T-helper 17 cell (primary cell): ENCODE measurements at regions not wholly inside any gene's neighbourhood (a gene's known extent, or its start where the extent isn't known, plus 50 kb on each side); places are given as distances from the start of the nearest gene placed in this dataset.
"Not testable (repeated sequence)": the region's sequence is repeated elsewhere in the genome, so short reads cannot be mapped to it uniquely, and the experiment has no call there.

Experiments used
- ATAC-seq: fragments of 150-1000 bp; cut with Tn5 transposase; 2 replicates; pipeline ENCODE4 v1.10.0; 2021; ENCODE audit warnings: mild to moderate bottlenecking, moderate library complexity
- DNase-seq, 3 donors: peaks; one replicate each; pipeline versions ENCODE4 v3.0.0 to v3.0.0-alpha.2; 2020 to 2021
- H3K9me3 ChIP-seq: one replicate; pipeline ENCODE4 v1.7.0; 2013; ENCODE audit warnings: low read length, mild to moderate bottlenecking; ENCODE audit not compliant: control insufficient read depth, poor library complexity, severe bottlenecking
- H3K27ac Mint-ChIP-seq: one replicate; pipeline ENCODE4 v1.8.0; 2022; ENCODE audit warnings: mild to moderate bottlenecking, moderate library complexity, mixed read lengths
- H3K27me3 Mint-ChIP-seq: one replicate; pipeline ENCODE4 v1.8.0; 2022; ENCODE audit warnings: mixed read lengths
- H3K36me3 Mint-ChIP-seq: one replicate; pipeline ENCODE4 v1.8.0; 2022; ENCODE audit warnings: low read depth, mixed read lengths
- H3K4me1 Mint-ChIP-seq: one replicate; pipeline ENCODE4 v1.8.0; 2022; ENCODE audit warnings: mild to moderate bottlenecking, mixed read lengths
- H3K4me3 Mint-ChIP-seq: one replicate; pipeline ENCODE4 v1.8.0; 2022; ENCODE audit warnings: mild to moderate bottlenecking, moderate library complexity, mixed read lengths

DNA sequence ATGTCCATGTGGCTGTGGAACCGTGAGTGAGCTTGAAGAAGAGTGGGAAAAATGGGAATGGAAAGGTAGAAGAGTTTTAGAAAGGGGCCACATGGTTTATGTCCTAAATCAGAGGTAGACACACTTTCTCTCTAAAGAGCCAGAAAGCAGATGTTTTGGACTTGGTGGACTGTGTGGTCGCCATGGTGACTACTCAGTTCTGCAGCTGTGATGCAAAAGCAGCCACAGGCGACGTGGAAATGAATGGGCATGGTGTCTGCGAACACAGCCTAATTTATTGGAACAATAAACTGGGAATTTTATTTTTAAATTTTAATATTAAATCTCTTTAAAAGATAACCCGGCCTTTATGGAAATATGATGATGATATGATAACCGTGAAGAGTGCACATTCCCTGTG is 386.0 kb upstream of the FAT1 start:
- H3K27me3 Mint-ChIP-seq = no peaks in the 10 kb centered on the region
- no peaks in the 10 kb centered on the region for H3K36me3 Mint-ChIP-seq
- DNase-seq = no peak
- H3K4me3 Mint-ChIP-seq = no peak overlapping the region
- H3K9me3 ChIP-seq = no peaks in the 10 kb centered on the region
- no peak for ATAC-seq
- H3K27ac Mint-ChIP-seq = no peak overlapping the region
- H3K4me1 Mint-ChIP-seq = no peaks in the 10 kb centered on the region

DNA sequence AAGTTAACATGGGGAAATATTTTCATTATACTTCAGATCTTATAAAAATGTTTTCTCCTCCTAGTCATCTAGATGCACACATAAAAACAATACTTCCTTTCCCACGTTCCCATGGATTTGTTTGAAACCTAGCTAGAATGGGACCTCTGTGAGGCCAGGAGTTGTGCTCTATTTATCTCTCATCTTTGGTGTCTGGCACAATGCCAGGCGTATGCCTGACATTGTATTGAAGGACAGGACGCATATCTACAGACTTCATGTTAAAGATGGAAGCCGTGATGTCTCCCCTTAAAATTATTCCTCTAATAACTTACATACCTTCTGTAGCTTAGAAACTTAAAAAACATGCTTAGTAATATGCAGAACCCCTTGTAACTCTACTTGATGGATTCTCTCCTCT is 394.5 kb upstream of the FAT1 start:
- Mint-ChIP-seq H3K27ac (no peak overlapping the region), H3K4me3 (no peak overlapping the region)
- ATAC-seq = no peak

DNA sequence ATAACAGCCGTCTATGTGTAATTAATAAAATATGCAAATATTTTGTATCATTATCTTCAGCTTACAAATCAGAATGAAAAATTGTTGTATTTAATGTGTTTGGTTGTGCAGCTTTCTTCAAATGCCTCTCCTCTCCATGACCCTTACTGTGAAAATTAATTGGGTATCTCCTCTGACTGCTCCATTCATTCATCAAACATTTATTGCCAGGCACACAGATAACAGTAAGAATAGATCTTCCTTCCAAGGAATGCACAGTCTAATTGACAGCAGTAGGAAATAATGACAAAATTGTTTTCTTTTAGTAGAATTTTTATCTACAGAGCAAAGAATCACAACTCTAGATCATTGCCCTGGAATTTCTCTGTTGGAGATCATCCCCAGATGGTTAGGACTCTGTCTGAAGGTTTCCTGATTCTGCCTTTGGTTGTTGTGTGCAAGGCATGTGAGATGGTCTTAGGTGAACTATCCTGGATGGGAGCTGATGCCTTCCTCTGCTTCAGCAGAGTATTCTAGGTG is 395.0 kb upstream of the FAT1 start:
- no peaks in the 10 kb centered on the region for H3K27me3 Mint-ChIP-seq
- no peak for ATAC-seq
- no peak overlapping the region for H3K27ac Mint-ChIP-seq
- H3K36me3 Mint-ChIP-seq = no peaks in the 10 kb centered on the region
- no peak for DNase-seq
- H3K4me3 Mint-ChIP-seq = no peak overlapping the region
- no peaks in the 10 kb centered on the region for H3K4me1 Mint-ChIP-seq
- H3K9me3 ChIP-seq = no peaks in the 10 kb centered on the region

More for the DNA sequence above, 394.5 kb upstream of the FAT1 start:
- DNase-seq = no peak
- Mint-ChIP-seq H3K36me3 (no peaks in the 10 kb centered on the region), H3K4me1 (no peaks in the 10 kb centered on the region), H3K27me3 (no peaks in the 10 kb centered on the region)
- H3K9me3 ChIP-seq = no peaks in the 10 kb centered on the region

GRCh38 chr4:187124331-187124730 is 400.7 kb upstream of the FAT1 start:
- DNase-seq = no peak
- H3K9me3 ChIP-seq = no peaks in the 10 kb centered on the region
- no peak for ATAC-seq
- Mint-ChIP-seq H3K27me3 (no peaks in the 10 kb centered on the region), H3K4me3 (no peak overlapping the region), H3K36me3 (no peaks in the 10 kb centered on the region), H3K27ac (no peak overlapping the region), H3K4me1 (no peaks in the 10 kb centered on the region)

GRCh38 chr4:187125062-187125461 is 401.4 kb upstream of the FAT1 start:
- Mint-ChIP-seq H3K36me3 (no peaks in the 10 kb centered on the region), H3K27ac (no peak overlapping the region), H3K4me3 (no peak overlapping the region), H3K27me3 (no peaks in the 10 kb centered on the region), H3K4me1 (no peaks in the 10 kb centered on the region)
- DNase-seq (no peak), ATAC-seq (no peak)
- no peaks in the 10 kb centered on the region for H3K9me3 ChIP-seq

- H3K27ac Mint-ChIP-seq = no peak overlapping the region
- DNase-seq (no peak), ATAC-seq (no peak)
- H3K9me3 ChIP-seq = no peaks in the 10 kb centered on the region
- H3K36me3 Mint-ChIP-seq = no peaks in the 10 kb centered on the region
- no peak overlapping the region for H3K4me3 Mint-ChIP-seq
- H3K4me1 Mint-ChIP-seq = no peaks in the 10 kb centered on the region
- no peaks in the 10 kb centered on the region for H3K27me3 Mint-ChIP-seq
These were observed 403.8 kb upstream of the FAT1 start for GRCh38 chr4:187127456-187127855.

- no peaks in the 10 kb centered on the region for H3K9me3 ChIP-seq
- H3K36me3 Mint-ChIP-seq = no peaks in the 10 kb centered on the region
- DNase-seq (no peak), ATAC-seq (no peak)
- H3K27me3 Mint-ChIP-seq = no peaks in the 10 kb centered on the region
- no peaks in the 10 kb centered on the region for H3K4me1 Mint-ChIP-seq
- H3K27ac Mint-ChIP-seq = no peak overlapping the region
- no peak overlapping the region for H3K4me3 Mint-ChIP-seq
These were observed 404.6 kb upstream of the FAT1 start for GRCh38 chr4:187128222-187128621.

DNA sequence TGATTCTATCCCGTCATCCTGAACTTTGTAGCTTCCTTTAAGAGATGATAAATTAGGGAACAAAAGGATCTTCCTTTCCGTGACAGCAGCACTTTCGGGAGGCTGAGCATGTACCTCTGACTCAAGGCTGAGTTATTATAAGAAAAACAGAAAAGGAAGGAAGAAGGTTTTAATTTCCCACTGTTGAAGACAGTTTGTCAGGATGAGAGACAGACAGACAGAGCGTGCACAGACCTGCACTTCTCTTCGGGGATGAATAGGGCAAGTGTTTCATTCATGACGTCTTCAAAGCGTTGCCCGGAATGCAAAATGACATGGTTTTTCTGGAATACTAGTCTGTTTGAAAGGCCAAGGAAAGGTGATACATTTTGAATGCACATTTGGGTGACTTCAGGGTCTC is 405.3 kb upstream of the FAT1 start:
- ATAC-seq = no peak
- DNase-seq = no peak
- Mint-ChIP-seq H3K4me1 (no peaks in the 10 kb centered on the region), H3K27me3 (no peaks in the 10 kb centered on the region), H3K36me3 (no peaks in the 10 kb centered on the region), H3K4me3 (no peak overlapping the region), H3K27ac (no peak overlapping the region)
- H3K9me3 ChIP-seq = no peaks in the 10 kb centered on the region

- not testable (repeated sequence) for H3K27ac Mint-ChIP-seq, H3K27me3 Mint-ChIP-seq, H3K36me3 Mint-ChIP-seq, DNase-seq, ATAC-seq, H3K4me1 Mint-ChIP-seq, H3K9me3 ChIP-seq, H3K4me3 Mint-ChIP-seq
These were observed 408.2 kb upstream of the FAT1 start for GRCh38 chr4:187131826-187132225.

- no peak for DNase-seq
- ATAC-seq = no peak
- H3K4me3 Mint-ChIP-seq = no peak overlapping the region
These were observed 412.2 kb upstream of the FAT1 start for GRCh38 chr4:187135878-187136277.

GRCh38 chr4:187139141-187139540 is 415.5 kb upstream of the FAT1 start:
- H3K36me3 Mint-ChIP-seq = no peaks in the 10 kb centered on the region
- ATAC-seq = no peak
- no peak overlapping the region for H3K4me3 Mint-ChIP-seq
- no peak for DNase-seq
- H3K27me3 Mint-ChIP-seq = no peaks in the 10 kb centered on the region
- H3K4me1 Mint-ChIP-seq = no peaks in the 10 kb centered on the region
- H3K27ac Mint-ChIP-seq = no peak overlapping the region
- no peaks in the 10 kb centered on the region for H3K9me3 ChIP-seq

More at GRCh38 chr4:187135878-187136277, 412.2 kb upstream of the FAT1 start:
- H3K4me1 Mint-ChIP-seq = no peaks in the 10 kb centered on the region
- H3K27ac Mint-ChIP-seq = no peak overlapping the region
- no peaks in the 10 kb centered on the region for H3K9me3 ChIP-seq
- H3K36me3 Mint-ChIP-seq = no peaks in the 10 kb centered on the region
- no peaks in the 10 kb centered on the region for H3K27me3 Mint-ChIP-seq

DNA sequence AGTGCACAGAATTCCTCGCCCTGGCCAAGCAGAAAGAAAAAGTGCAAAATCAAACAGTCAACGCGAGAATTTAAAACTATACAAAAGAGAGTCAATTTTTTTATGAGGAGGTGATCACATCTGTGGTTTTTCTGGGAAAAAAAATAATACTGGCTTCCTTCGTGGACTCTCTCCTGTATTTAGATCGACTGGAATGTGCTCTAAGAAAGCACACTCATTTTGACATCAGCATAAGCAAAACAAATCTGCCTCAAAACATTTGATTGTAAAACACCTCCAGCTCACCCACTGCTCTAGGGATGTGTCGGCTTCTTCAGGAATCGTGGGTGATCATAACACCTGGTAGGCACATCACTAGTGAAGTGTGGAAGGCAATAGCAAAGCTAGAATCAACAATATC is 417.4 kb upstream of the FAT1 start:
- H3K4me1 Mint-ChIP-seq = no peaks in the 10 kb centered on the region
- H3K9me3 ChIP-seq = no peaks in the 10 kb centered on the region
- H3K27me3 Mint-ChIP-seq = no peaks in the 10 kb centered on the region
- no peak overlapping the region for H3K4me3 Mint-ChIP-seq
- ATAC-seq = no peak
- H3K36me3 Mint-ChIP-seq = no peaks in the 10 kb centered on the region
- no peak for DNase-seq
- no peak overlapping the region for H3K27ac Mint-ChIP-seq

DNA sequence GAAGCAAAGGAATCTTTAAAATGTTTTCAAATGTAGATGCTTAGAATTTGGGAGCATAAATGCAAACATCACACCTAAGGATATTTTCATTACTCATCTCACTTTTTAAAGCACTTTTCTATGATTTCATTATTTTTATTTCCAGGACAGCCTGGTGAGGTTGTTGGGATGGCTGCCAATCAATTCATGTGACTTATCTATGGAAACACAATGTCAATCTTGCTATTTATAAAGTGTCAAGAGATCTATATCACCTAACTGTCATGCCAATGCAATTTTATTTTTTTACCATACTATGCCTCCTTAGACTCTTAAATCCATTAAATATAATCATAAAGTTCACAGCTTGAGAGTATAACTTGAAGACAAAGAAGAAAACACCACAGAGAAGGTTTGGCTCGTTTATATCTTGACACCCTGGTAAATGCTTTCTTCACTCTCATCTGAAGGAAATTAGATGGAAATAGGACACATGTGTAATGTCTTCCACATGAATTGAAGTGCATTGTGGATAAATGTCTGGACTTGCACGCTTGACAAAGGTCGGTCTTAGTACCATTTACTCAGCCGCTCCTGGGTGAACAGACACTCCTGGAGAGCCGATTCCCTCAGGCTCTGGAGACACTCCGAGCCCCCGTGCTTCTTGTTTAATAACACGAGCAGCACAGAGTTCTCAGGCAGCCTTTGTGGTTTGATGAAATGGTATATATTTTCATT is 425.7 kb upstream of the FAT1 start:
- no peak overlapping the region for H3K27ac Mint-ChIP-seq
- H3K36me3 Mint-ChIP-seq = no peaks in the 10 kb centered on the region
- H3K9me3 ChIP-seq = no peaks in the 10 kb centered on the region
- no peaks in the 10 kb centered on the region for H3K27me3 Mint-ChIP-seq
- no peaks in the 10 kb centered on the region for H3K4me1 Mint-ChIP-seq
- no peak overlapping the region for H3K4me3 Mint-ChIP-seq
- no peak for ATAC-seq
- no peak for DNase-seq

DNA sequence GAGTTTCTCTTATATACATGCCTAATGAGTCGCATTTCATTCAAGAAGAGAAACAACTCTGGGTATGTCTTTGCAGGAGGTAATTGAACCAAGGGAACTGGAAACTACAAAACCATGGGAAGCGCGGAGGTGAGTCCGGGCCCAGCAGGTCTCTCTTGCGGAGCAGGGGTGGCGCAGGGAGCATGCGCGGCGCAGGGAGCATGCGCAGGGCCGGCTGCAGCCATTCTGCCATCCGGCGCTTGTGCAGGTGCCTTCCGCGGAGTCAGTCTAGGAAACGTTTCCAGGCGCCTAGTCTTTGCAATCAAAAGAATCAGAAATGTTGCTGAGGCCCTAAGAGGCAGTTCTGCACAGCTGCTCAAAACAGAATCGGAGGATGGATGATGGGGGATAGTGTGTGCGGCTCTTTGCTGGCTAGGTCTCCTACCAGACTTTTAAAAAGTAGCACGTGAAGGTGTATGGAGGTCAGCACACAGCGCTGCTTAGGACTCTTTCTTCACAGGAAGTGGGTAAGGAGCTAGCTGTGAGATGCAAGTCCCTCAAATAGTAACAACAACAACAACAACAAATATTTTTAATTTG is 433.8 kb upstream of the FAT1 start:
- ATAC-seq (no peak), DNase-seq (no peak)
- Mint-ChIP-seq H3K27ac (no peak overlapping the region), H3K4me1 (no peaks in the 10 kb centered on the region), H3K36me3 (no peaks in the 10 kb centered on the region), H3K27me3 (no peaks in the 10 kb centered on the region), H3K4me3 (no peak overlapping the region)
- no peaks in the 10 kb centered on the region for H3K9me3 ChIP-seq
